ENCODE measurements at regions not wholly inside any gene's neighbourhood (a gene's known extent, or its start where the extent isn't known, plus 50 kb on each side); places are given as distances from the start of the nearest gene placed in this dataset.

GRCh38 chr2:129458006-129458405, 521.5 kb upstream of the RAB6C start (continued):
- TF ChIP-seq CHAMP1 (IDR thresholded peaks at IDR 0.05) (no peak), ELF1 (tag; IDR thresholded peaks at IDR 0.05) (no peak), CTBP1 (IDR thresholded peaks at IDR 0.05; ENCODE audit: borderline replicate concordance) (no peak), TEAD4 (IDR thresholded peaks at IDR 0.05; ENCODE audit: low read length) (no peak), TEAD4 (CRISPR knock-in tag; IDR thresholded peaks at IDR 0.05; ENCODE audit: borderline replicate concordance) (no peak), SMAD3 (CRISPR knock-in tag; conservative IDR thresholded peaks at IDR 0.05) (no peak), ZSCAN32 (CRISPR knock-in tag; IDR thresholded peaks at IDR 0.05) (no peak)
- TF ChIP-seq, protein P1, sequence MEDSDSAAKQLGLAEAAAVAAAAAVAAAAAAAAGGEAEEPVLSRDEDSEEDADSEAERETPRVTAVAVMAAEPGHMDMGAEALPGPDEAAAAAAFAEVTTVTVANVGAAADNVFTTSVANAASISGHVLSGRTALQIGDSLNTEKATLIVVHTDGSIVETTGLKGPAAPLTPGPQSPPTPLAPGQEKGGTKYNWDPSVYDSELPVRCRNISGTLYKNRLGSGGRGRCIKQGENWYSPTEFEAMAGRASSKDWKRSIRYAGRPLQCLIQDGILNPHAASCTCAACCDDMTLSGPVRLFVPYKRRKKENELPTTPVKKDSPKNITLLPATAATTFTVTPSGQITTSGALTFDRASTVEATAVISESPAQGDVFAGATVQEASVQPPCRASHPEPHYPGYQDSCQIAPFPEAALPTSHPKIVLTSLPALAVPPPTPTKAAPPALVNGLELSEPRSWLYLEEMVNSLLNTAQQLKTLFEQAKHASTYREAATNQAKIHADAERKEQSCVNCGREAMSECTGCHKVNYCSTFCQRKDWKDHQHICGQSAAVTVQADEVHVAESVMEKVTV (CRISPR knock-in tag; IDR thresholded peaks at IDR 0.05) = no peak
- TF ChIP-seq, protein P2, sequence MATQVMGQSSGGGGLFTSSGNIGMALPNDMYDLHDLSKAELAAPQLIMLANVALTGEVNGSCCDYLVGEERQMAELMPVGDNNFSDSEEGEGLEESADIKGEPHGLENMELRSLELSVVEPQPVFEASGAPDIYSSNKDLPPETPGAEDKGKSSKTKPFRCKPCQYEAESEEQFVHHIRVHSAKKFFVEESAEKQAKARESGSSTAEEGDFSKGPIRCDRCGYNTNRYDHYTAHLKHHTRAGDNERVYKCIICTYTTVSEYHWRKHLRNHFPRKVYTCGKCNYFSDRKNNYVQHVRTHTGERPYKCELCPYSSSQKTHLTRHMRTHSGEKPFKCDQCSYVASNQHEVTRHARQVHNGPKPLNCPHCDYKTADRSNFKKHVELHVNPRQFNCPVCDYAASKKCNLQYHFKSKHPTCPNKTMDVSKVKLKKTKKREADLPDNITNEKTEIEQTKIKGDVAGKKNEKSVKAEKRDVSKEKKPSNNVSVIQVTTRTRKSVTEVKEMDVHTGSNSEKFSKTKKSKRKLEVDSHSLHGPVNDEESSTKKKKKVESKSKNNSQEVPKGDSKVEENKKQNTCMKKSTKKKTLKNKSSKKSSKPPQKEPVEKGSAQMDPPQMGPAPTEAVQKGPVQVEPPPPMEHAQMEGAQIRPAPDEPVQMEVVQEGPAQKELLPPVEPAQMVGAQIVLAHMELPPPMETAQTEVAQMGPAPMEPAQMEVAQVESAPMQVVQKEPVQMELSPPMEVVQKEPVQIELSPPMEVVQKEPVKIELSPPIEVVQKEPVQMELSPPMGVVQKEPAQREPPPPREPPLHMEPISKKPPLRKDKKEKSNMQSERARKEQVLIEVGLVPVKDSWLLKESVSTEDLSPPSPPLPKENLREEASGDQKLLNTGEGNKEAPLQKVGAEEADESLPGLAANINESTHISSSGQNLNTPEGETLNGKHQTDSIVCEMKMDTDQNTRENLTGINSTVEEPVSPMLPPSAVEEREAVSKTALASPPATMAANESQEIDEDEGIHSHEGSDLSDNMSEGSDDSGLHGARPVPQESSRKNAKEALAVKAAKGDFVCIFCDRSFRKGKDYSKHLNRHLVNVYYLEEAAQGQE (IDR thresholded peaks at IDR 0.05; ENCODE audit: borderline replicate concordance) = no peak
- TF ChIP-seq, protein P2 (CRISPR knock-in tag; IDR thresholded peaks at IDR 0.05; ENCODE audit: low read depth) = no peak
